Trophoblast cell (in vitro differentiated cells and primary cell): ENCODE measurements at regions not wholly inside any gene's neighbourhood (a gene's known extent, or its start where the extent isn't known, plus 50 kb on each side); places are given as distances from the start of the nearest gene placed in this dataset.
"Not testable (repeated sequence)": the region's sequence is repeated elsewhere in the genome, so short reads cannot be mapped to it uniquely, and the experiment has no call there.

Source experiments
- DNase-seq, 2 donors: peaks; one replicate each; pipeline ENCODE4 v3.0.0-alpha.2; 2016
- H2AFZ ChIP-seq: 2 replicates; pipeline ENCODE4 v1.6.1; 2013; ENCODE audit warnings: low read length, moderate library complexity, mild to moderate bottlenecking; ENCODE audit not compliant: insufficient read depth, poor library complexity
- H2AK5ac ChIP-seq: 2 replicates; pipeline ENCODE4 v1.6.1; 2013; ENCODE audit warnings: mild to moderate bottlenecking, low read length
- H2BK120ac ChIP-seq: 2 replicates; pipeline ENCODE4 v1.6.1; 2013; ENCODE audit warnings: low read length, mild to moderate bottlenecking, moderate library complexity; ENCODE audit not compliant: insufficient read depth, poor library complexity
- H2BK12ac ChIP-seq: 2 replicates; pipeline ENCODE4 v1.6.1; 2013; ENCODE audit warnings: mild to moderate bottlenecking, low read length, moderate library complexity
- H2BK5ac ChIP-seq: 2 replicates; pipeline ENCODE4 v1.6.1; 2013; ENCODE audit warnings: low read length, low read depth, moderate library complexity, mild to moderate bottlenecking; ENCODE audit not compliant: poor library complexity
- H3K14ac ChIP-seq: 2 replicates; pipeline ENCODE4 v1.6.1; 2013; ENCODE audit warnings: mild to moderate bottlenecking, low read length
- H3K18ac ChIP-seq: 2 replicates; pipeline ENCODE4 v1.6.1; 2013; ENCODE audit warnings: mild to moderate bottlenecking, low read length
- H3K23ac ChIP-seq: 2 replicates; pipeline ENCODE4 v1.6.1; 2013; ENCODE audit warnings: low read length
- H3K27ac ChIP-seq: 2 replicates; pipeline ENCODE4 v1.5.1; 2013; ENCODE audit warnings: low read depth, mild to moderate bottlenecking, inconsistent platforms, low read length, moderate library complexity
- H3K27me3 ChIP-seq: 2 replicates; pipeline ENCODE4 v1.6.1; 2013; ENCODE audit warnings: inconsistent platforms, mild to moderate bottlenecking, low read length, moderate library complexity; ENCODE audit not compliant: insufficient read depth
- H3K36me3 ChIP-seq, 2 experiments: 1 replicate in 1 of 2; 2 replicates in 1 of 2; pipeline ENCODE4 v1.6.1; 2013; ENCODE audit warnings: low read length in 2 of 2, mild to moderate bottlenecking in 2 of 2, moderate library complexity in 1 of 2; ENCODE audit not compliant: insufficient read depth in 2 of 2, control insufficient read depth in 1 of 2
- H3K4ac ChIP-seq: 2 replicates; pipeline ENCODE4 v1.6.1; 2013; ENCODE audit warnings: low read depth, mild to moderate bottlenecking, low read length, moderate library complexity
- H3K4me1 ChIP-seq, 2 experiments: 1 replicate in 1 of 2; 2 replicates in 1 of 2; pipeline ENCODE4 v1.6.1; 2013; ENCODE audit warnings: low read length in 2 of 2, mild to moderate bottlenecking in 2 of 2, moderate library complexity in 1 of 2; ENCODE audit not compliant: insufficient read depth in 2 of 2, control insufficient read depth in 1 of 2
- H3K4me2 ChIP-seq: 2 replicates; pipeline ENCODE4 v1.6.1; 2013; ENCODE audit warnings: inconsistent platforms, mild to moderate bottlenecking, low read length, moderate library complexity
- H3K4me3 ChIP-seq: 2 replicates; pipeline ENCODE4 v1.5.1; 2013; ENCODE audit warnings: mild to moderate bottlenecking, low read depth, low read length, inconsistent platforms
- H3K79me1 ChIP-seq: one replicate; pipeline ENCODE4 v1.6.1; 2013; ENCODE audit warnings: low read length
- H3K79me2 ChIP-seq: 2 replicates; pipeline ENCODE4 v1.6.1; 2013; ENCODE audit warnings: low read length, mild to moderate bottlenecking; ENCODE audit not compliant: control insufficient read depth, insufficient read depth, poor library complexity
- H3K9ac ChIP-seq: 2 replicates; pipeline ENCODE4 v1.6.1; 2013; ENCODE audit warnings: mild to moderate bottlenecking, low read length
- H3K9me3 ChIP-seq: 2 replicates; pipeline ENCODE4 v1.6.1; 2013; ENCODE audit warnings: low read depth, mild to moderate bottlenecking, control low read depth, inconsistent platforms, low read length; ENCODE audit not compliant: insufficient read depth
- H4K12ac ChIP-seq: 2 replicates; pipeline ENCODE4 v1.6.1; 2013; ENCODE audit warnings: low read depth, mild to moderate bottlenecking, low read length, moderate library complexity
- H4K8ac ChIP-seq: 2 replicates; pipeline ENCODE4 v1.6.1; 2013; ENCODE audit warnings: low read depth, mild to moderate bottlenecking, low read length, moderate library complexity
- H4K91ac ChIP-seq: one replicate; pipeline ENCODE4 v1.6.1; 2013; ENCODE audit warnings: low read depth, mild to moderate bottlenecking, low read length, moderate library complexity
- WGBS: extraction: QIAGEN DNeasy Blood & Tissue Kit; methylation state at CpG from one replicate; pipeline ENCODE4 v1.1.7; 2013; ENCODE audit warnings: missing lambda C conversion rate; ENCODE audit not compliant: insufficient read length, insufficient coverage; ENCODE audit errors: extremely low coverage; 5-methylcytosine and 5-hydroxymethylcytosine counted together

DNA sequence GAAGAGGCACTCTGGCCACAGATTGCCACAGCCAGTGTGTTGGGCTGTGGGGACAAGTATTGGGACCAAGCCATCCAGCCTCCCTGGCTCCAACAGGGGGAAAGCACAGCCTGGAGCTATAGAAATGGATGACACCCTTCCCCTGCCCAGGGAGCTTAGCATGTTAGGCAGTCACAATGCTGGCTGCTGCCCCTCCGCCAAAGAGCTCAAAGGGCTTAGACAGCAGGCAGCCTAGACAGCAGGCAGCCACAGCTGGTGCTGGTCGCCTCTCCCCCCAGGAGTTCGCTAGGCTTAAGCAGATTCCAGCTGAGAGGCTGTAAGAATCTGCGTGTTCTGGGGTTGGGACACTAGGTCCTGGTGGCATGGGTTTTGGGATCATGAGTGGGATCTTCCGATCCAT, 94.5 kb upstream of the MXRA5 start:
- no peaks in the 10 kb centered on the region for H3K27me3 ChIP-seq
- H3K4me3 ChIP-seq = no peak overlapping the region
- H3K4me2 ChIP-seq = no peak overlapping the region
- no peak overlapping the region for H4K12ac ChIP-seq
- H2BK120ac ChIP-seq = no peak overlapping the region
- no peaks in the 10 kb centered on the region for H3K36me3 ChIP-seq
- no peak overlapping the region for H3K23ac ChIP-seq
- H3K14ac ChIP-seq = no peak overlapping the region
- H3K18ac ChIP-seq = no peak overlapping the region
- no peak overlapping the region for H3K27ac ChIP-seq
- no peaks in the 10 kb centered on the region for H3K9me3 ChIP-seq
- no peaks in the 10 kb centered on the region for H3K4me1 ChIP-seq
- no peak overlapping the region for H2AK5ac ChIP-seq
- no peaks in the 10 kb centered on the region for H3K79me2 ChIP-seq
- H2BK5ac ChIP-seq = no peak overlapping the region
- no peak overlapping the region for H4K8ac ChIP-seq
- no CpG with 5 or more reads among the region's 5 CpGs for WGBS
- no peak overlapping the region for H2BK12ac ChIP-seq
- no peak for DNase-seq
- H3K9ac ChIP-seq = no peak overlapping the region
- H4K91ac ChIP-seq = no peak overlapping the region
- no peak overlapping the region for H3K4ac ChIP-seq
- no peak overlapping the region for H2AFZ ChIP-seq
- no peaks in the 10 kb centered on the region for H3K79me1 ChIP-seq

DNA sequence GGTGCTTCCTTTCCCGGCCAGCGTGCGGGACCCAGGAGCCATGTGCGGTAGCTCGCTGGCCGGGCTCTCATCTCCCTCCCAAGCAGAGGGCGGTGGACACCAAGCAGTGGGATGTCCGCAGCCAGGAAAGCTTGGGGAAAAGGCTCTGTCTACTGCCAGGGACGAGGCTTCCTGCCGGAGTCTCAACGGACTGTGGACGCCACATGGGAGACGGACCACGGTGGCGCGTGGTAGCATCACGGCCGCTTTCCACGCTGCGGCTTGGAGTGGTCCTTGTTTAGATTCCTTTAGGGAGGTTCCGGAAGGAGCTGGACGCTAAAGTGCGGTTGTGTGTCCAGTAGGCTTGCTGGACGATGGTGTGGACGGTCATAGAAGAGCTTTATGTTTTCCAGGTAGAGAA, 89.5 kb upstream of the MXRA5 start:
- H3K79me1 ChIP-seq, H4K12ac ChIP-seq, H4K8ac ChIP-seq, H3K9ac ChIP-seq, H3K4me2 ChIP-seq, H2AK5ac ChIP-seq, H3K27me3 ChIP-seq, H3K79me2 ChIP-seq, H3K14ac ChIP-seq, H3K18ac ChIP-seq, H3K23ac ChIP-seq, H3K4me3 ChIP-seq, H2AFZ ChIP-seq, H3K27ac ChIP-seq, H2BK12ac ChIP-seq, H4K91ac ChIP-seq, H3K4me1 ChIP-seq, DNase-seq, H3K9me3 ChIP-seq, H3K4ac ChIP-seq, H2BK120ac ChIP-seq, H3K36me3 ChIP-seq, H2BK5ac ChIP-seq: not testable (repeated sequence)
- no CpG with 5 or more reads among the region's 25 CpGs for WGBS

- H4K8ac ChIP-seq = no peak overlapping the region
- H4K12ac ChIP-seq = no peak overlapping the region
- no peak overlapping the region for H2BK120ac ChIP-seq
- no peak overlapping the region for H3K4me3 ChIP-seq
- no peak overlapping the region for H3K14ac ChIP-seq
- no CpG with 5 or more reads among the region's 6 CpGs for WGBS
- H3K27ac ChIP-seq = no peak overlapping the region
- H3K23ac ChIP-seq = no peak overlapping the region
- H2BK12ac ChIP-seq = no peak overlapping the region
- H4K91ac ChIP-seq = no peak overlapping the region
- no peak overlapping the region for H3K4me2 ChIP-seq
- H2BK5ac ChIP-seq = no peak overlapping the region
- H3K4me1 ChIP-seq = no peaks in the 10 kb centered on the region
- no peak overlapping the region for H3K18ac ChIP-seq
- H3K9me3 ChIP-seq = no peaks in the 10 kb centered on the region
- H2AK5ac ChIP-seq = no peak overlapping the region
- DNase-seq = no peak
- no peak overlapping the region for H2AFZ ChIP-seq
- no peaks in the 10 kb centered on the region for H3K36me3 ChIP-seq
- no peaks in the 10 kb centered on the region for H3K79me2 ChIP-seq
- no peaks in the 10 kb centered on the region for H3K79me1 ChIP-seq
- no peak overlapping the region for H3K4ac ChIP-seq
- no peaks in the 10 kb centered on the region for H3K27me3 ChIP-seq
- H3K9ac ChIP-seq = no peak overlapping the region
Measured at GRCh38 chrX:3435057-3435456, 88.6 kb upstream of the MXRA5 start.

DNA sequence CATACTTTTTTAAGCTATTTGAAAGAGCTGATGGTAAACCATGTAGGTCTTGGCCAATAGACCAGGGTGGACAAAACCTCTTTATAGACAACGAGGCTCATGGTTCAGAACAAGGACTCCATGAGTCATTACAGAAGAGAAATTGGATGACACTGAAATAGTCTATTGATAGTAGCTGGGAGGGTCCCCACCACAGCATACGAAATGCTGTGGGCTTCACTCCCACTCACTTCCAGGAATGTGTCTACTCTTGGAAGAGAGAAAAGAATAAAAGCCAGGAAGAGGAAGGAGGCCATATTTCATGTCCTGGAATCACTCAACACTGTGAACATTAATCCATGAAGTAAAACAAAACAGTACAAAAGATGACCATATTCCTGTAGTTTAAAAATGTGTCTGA, 82.3 kb upstream of the MXRA5 start:
- no CpG with 5 or more reads among the region's 2 CpGs for WGBS
- H3K9ac ChIP-seq = no peak overlapping the region

More for the DNA sequence above, 82.3 kb upstream of the MXRA5 start:
- H3K79me2 ChIP-seq = no peaks in the 10 kb centered on the region
- H2BK12ac ChIP-seq = no peak overlapping the region
- H4K12ac ChIP-seq = no peak overlapping the region
- no peak overlapping the region for H3K4me3 ChIP-seq
- no peaks in the 10 kb centered on the region for H3K36me3 ChIP-seq
- H3K23ac ChIP-seq = no peak overlapping the region
- H2BK120ac ChIP-seq = no peak overlapping the region
- H3K27ac ChIP-seq = no peak overlapping the region
- DNase-seq = no peak
- no peaks in the 10 kb centered on the region for H3K79me1 ChIP-seq
- H4K8ac ChIP-seq = no peak overlapping the region
- H2AFZ ChIP-seq = no peak overlapping the region
- H3K9me3 ChIP-seq = no peaks in the 10 kb centered on the region
- no peak overlapping the region for H3K18ac ChIP-seq
- H2AK5ac ChIP-seq = no peak overlapping the region
- H3K4me1 ChIP-seq = no peaks in the 10 kb centered on the region
- no peak overlapping the region for H4K91ac ChIP-seq
- H2BK5ac ChIP-seq = no peak overlapping the region
- no peak overlapping the region for H3K4ac ChIP-seq
- H3K4me2 ChIP-seq = no peak overlapping the region
- no peaks in the 10 kb centered on the region for H3K27me3 ChIP-seq
- H3K14ac ChIP-seq = no peak overlapping the region
